ENCODE measurements at regions not wholly inside any gene's neighbourhood (a gene's known extent, or its start where the extent isn't known, plus 50 kb on each side); places are given as distances from the start of the nearest gene placed in this dataset.

DNA sequence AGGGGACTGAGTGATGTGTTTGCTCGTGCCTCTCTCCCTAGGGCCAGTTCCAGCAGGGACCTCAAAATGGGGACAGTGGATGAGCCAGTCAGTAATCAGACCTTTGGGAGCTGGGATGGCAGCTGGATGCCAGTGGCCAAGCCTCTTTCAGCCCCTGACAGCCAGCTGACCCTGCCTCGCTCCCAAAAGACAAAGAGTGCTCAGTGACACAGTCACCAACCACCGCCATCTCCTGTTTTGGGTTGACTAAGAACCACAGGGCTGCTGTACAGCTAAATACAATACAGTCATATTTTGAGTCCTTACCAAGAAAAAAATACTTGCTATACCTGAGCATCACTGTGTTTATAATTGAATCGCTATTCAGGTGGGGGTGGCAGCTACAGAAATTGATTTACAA lies 75.7 kb downstream of the POU3F3 start:
- Histone ChIP-seq H3K4me2 (ENCODE audit: low read length) (no peak overlapping the region), H4K20me1 (ENCODE audit: insufficient read depth, low read length) (no peaks in the 10 kb centered on the region), H3K9ac (ENCODE audit: low read length) (no peak overlapping the region), H3K36me3 (ENCODE audit: insufficient read depth, low read length) (no peaks in the 10 kb centered on the region), H3K27me3 (ENCODE audit: insufficient read depth, low read length) (no peaks in the 10 kb centered on the region), H3K27ac (ENCODE audit: low read depth, low read length) (no peak overlapping the region), H3K79me2 (ENCODE audit: insufficient read depth, low read length) (no peaks in the 10 kb centered on the region), H3K9me3 (ENCODE audit: insufficient read depth, low read depth, low read length) (no peaks in the 10 kb centered on the region), H3K4me1 (ENCODE audit: insufficient read depth, low read length) (no peaks in the 10 kb centered on the region), H2AFZ (ENCODE audit: low read depth, low read length) (no peak overlapping the region), H3K4me3 (ENCODE audit: insufficient read depth, low read depth, low read length) (no peak overlapping the region)
- H3K4me1 Mint-ChIP-seq (ENCODE audit: low read depth, unreplicated experiment), result peaks cover 4% of the 10 kb centered on the region
- DNase-seq (ENCODE audit: low read depth) (no peak), FAIRE-seq (no peak)
- H3K4me3 Mint-ChIP-seq (ENCODE audit: unreplicated experiment), result no peak overlapping the region
- peaks cover 4% of the 10 kb centered on the region for H3K27me3 Mint-ChIP-seq (ENCODE audit: low read depth, unreplicated experiment)
- H3K36me3 Mint-ChIP-seq (ENCODE audit: low read depth, unreplicated experiment), result no peaks in the 10 kb centered on the region
- TF ChIP-seq, protein P1, sequence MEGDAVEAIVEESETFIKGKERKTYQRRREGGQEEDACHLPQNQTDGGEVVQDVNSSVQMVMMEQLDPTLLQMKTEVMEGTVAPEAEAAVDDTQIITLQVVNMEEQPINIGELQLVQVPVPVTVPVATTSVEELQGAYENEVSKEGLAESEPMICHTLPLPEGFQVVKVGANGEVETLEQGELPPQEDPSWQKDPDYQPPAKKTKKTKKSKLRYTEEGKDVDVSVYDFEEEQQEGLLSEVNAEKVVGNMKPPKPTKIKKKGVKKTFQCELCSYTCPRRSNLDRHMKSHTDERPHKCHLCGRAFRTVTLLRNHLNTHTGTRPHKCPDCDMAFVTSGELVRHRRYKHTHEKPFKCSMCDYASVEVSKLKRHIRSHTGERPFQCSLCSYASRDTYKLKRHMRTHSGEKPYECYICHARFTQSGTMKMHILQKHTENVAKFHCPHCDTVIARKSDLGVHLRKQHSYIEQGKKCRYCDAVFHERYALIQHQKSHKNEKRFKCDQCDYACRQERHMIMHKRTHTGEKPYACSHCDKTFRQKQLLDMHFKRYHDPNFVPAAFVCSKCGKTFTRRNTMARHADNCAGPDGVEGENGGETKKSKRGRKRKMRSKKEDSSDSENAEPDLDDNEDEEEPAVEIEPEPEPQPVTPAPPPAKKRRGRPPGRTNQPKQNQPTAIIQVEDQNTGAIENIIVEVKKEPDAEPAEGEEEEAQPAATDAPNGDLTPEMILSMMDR (IDR thresholded peaks at IDR 0.05; ENCODE audit: insufficient read depth, low read depth, low read length), result no peak
- no peak for TF ChIP-seq EZH2 (IDR thresholded peaks at IDR 0.05; ENCODE audit: insufficient read depth, low read length)
- H3K27ac Mint-ChIP-seq (ENCODE audit: unreplicated experiment), result no peak overlapping the region
- H3K9me3 Mint-ChIP-seq (ENCODE audit: unreplicated experiment), result no peaks in the 10 kb centered on the region

GRCh38 chr2:104930732-104931131 lies 76.8 kb downstream of the POU3F3 start:
- Histone ChIP-seq H3K79me2 (ENCODE audit: insufficient read depth, low read length) (no peaks in the 10 kb centered on the region), H3K27ac (ENCODE audit: low read depth, low read length) (no peak overlapping the region), H2AFZ (ENCODE audit: low read depth, low read length) (no peak overlapping the region), H3K9me3 (ENCODE audit: insufficient read depth, low read depth, low read length) (no peaks in the 10 kb centered on the region), H3K4me1 (ENCODE audit: insufficient read depth, low read length) (no peaks in the 10 kb centered on the region), H4K20me1 (ENCODE audit: insufficient read depth, low read length) (no peaks in the 10 kb centered on the region), H3K36me3 (ENCODE audit: insufficient read depth, low read length) (no peaks in the 10 kb centered on the region), H3K27me3 (ENCODE audit: insufficient read depth, low read length) (no peaks in the 10 kb centered on the region), H3K4me3 (ENCODE audit: insufficient read depth, low read depth, low read length) (no peak overlapping the region), H3K9ac (ENCODE audit: low read length) (no peak overlapping the region), H3K4me2 (ENCODE audit: low read length) (no peak overlapping the region)
- Mint-ChIP-seq H3K4me3 (ENCODE audit: unreplicated experiment) (no peak overlapping the region), H3K36me3 (ENCODE audit: low read depth, unreplicated experiment) (no peaks in the 10 kb centered on the region), H3K27ac (ENCODE audit: unreplicated experiment) (no peak overlapping the region), H3K27me3 (ENCODE audit: low read depth, unreplicated experiment) (peaks cover 4% of the 10 kb centered on the region), H3K4me1 (ENCODE audit: low read depth, unreplicated experiment) (peaks cover 11% of the 10 kb centered on the region), H3K9me3 (ENCODE audit: unreplicated experiment) (no peaks in the 10 kb centered on the region)
- TF ChIP-seq, protein P1 (IDR thresholded peaks at IDR 0.05; ENCODE audit: insufficient read depth, low read depth, low read length), result no peak
- TF ChIP-seq EZH2 (IDR thresholded peaks at IDR 0.05; ENCODE audit: insufficient read depth, low read length), result no peak
- DNase-seq (ENCODE audit: low read depth), result no peak
- no peak for FAIRE-seq

- Histone ChIP-seq H3K4me2 (ENCODE audit: low read length) (no peak overlapping the region), H3K4me3 (ENCODE audit: insufficient read depth, low read depth, low read length) (no peak overlapping the region), H3K27ac (ENCODE audit: low read depth, low read length) (no peak overlapping the region), H3K36me3 (ENCODE audit: insufficient read depth, low read length) (no peaks in the 10 kb centered on the region), H3K9ac (ENCODE audit: low read length) (no peak overlapping the region), H3K27me3 (ENCODE audit: insufficient read depth, low read length) (no peaks in the 10 kb centered on the region), H4K20me1 (ENCODE audit: insufficient read depth, low read length) (no peaks in the 10 kb centered on the region), H3K9me3 (ENCODE audit: insufficient read depth, low read depth, low read length) (no peaks in the 10 kb centered on the region), H3K79me2 (ENCODE audit: insufficient read depth, low read length) (no peaks in the 10 kb centered on the region), H3K4me1 (ENCODE audit: insufficient read depth, low read length) (no peaks in the 10 kb centered on the region), H2AFZ (ENCODE audit: low read depth, low read length) (no peak overlapping the region)
- H3K36me3 Mint-ChIP-seq (ENCODE audit: low read depth, unreplicated experiment), result no peaks in the 10 kb centered on the region
- H3K9me3 Mint-ChIP-seq (ENCODE audit: unreplicated experiment), result no peaks in the 10 kb centered on the region
- FAIRE-seq (no peak), DNase-seq (ENCODE audit: low read depth) (no peak)
- H3K27ac Mint-ChIP-seq (ENCODE audit: unreplicated experiment), result no peak overlapping the region
- H3K27me3 Mint-ChIP-seq (ENCODE audit: low read depth, unreplicated experiment), result peaks cover 4% of the 10 kb centered on the region
- H3K4me1 Mint-ChIP-seq (ENCODE audit: low read depth, unreplicated experiment), result peaks cover 11% of the 10 kb centered on the region
- TF ChIP-seq EZH2 (IDR thresholded peaks at IDR 0.05; ENCODE audit: insufficient read depth, low read length), result no peak
- TF ChIP-seq, protein P1 (IDR thresholded peaks at IDR 0.05; ENCODE audit: insufficient read depth, low read depth, low read length), result no peak
- no peak overlapping the region for H3K4me3 Mint-ChIP-seq (ENCODE audit: unreplicated experiment)
These were observed 78.3 kb downstream of the POU3F3 start for GRCh38 chr2:104932243-104932642.
